Left renal pelvis (tissue), 4 donors: ENCODE measurements at regions not wholly inside any gene's neighbourhood (a gene's known extent, or its start where the extent isn't known, plus 50 kb on each side); places are given as distances from the start of the nearest gene placed in this dataset.
"Not testable (repeated sequence)": the region's sequence is repeated elsewhere in the genome, so short reads cannot be mapped to it uniquely, and the experiment has no call there.

Experiments used
- DNase-seq, 4 donors: peaks; one replicate each; pipeline ENCODE4 v3.0.0-alpha.2; 2013; ENCODE audit warnings: low read depth in 4 of 4, low spot score in 3 of 4

- no peak for DNase-seq
Measured at GRCh38 chr12:94916663-94917062, 86.8 kb downstream of the NDUFA12 start.

DNA sequence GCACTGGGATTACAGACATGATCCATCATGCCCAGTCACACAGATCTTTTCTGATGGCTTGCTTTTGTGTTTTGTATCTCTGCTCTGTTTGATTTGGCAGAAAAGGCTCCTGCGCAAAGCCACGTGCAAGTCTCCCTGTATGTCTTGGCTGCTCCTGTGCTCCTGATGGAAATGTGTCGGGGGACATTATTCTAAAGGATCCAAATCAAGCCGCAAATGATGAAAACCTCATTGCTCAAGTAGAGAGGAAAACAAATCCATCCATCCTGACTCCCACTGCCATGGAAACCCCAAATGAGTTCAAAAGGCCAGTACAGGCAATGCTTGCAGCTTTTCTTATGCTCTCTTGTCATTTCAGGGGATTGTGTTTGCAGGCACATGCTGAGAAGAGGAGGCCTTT lies 93.8 kb downstream of the NDUFA12 start:
- DNase-seq: no peak

DNA sequence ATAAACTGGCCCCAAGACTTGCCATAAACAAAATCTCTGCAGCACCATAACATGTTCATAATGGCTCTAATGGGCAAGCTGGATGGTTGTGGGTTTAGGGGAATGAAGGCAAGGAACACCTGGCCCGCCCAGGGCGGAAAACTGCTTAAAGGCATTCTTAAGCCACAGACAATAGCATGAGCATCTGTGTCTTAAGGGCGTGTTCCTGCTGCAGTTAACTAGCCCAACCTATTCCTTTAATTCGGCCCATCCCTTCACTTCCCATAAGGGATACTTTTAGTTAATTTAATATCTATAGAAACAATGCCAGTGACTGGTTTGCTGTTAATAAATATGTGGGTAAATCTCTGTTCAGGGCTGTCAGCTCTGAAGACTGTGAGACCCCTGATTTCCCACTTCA lies 97.7 kb downstream of the NDUFA12 start:
- DNase-seq: not testable (repeated sequence)

- no peak for DNase-seq
Measured at GRCh38 chr12:94900496-94900895, 103.0 kb downstream of the NDUFA12 start.

GRCh38 chr12:94898388-94898787 lies 105.1 kb downstream of the NDUFA12 start:
- no peak for DNase-seq

DNA sequence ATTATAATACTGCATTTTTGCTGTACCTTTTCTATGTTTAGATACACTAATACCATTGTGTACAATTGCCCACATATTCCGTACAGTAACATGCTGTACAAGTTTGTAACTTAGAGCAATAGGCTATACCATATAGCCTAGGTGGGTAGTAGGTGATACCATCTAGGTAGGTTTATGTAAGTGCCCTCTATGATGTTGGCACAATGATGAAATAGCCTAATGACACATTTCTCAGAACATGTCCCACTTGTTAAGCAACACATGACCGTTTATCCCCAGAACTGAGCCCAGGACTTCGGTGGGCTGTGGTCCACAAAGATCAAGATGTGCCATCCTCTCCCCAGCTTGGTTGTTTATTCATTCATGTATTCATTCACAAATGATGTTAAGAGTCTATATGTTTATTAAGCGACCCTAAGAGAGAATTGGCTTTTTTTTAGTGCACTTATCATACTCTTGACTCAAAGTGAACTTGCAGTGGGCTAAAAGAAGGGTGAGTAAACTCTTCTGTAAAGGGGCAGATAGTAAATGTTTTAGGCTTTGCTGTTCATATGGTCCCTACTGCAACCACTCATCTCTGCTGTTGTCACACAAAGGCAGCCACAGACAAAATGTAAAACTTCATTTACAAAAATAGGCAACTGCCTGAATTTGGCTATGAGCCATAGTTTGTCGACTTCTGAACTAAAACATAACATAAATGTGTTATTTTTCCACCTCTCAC lies 110.8 kb downstream of the NDUFA12 start:
- no peak for DNase-seq

- DNase-seq: no peak
Measured at GRCh38 chr12:94889445-94890210, 113.9 kb downstream of the NDUFA12 start.

DNA sequence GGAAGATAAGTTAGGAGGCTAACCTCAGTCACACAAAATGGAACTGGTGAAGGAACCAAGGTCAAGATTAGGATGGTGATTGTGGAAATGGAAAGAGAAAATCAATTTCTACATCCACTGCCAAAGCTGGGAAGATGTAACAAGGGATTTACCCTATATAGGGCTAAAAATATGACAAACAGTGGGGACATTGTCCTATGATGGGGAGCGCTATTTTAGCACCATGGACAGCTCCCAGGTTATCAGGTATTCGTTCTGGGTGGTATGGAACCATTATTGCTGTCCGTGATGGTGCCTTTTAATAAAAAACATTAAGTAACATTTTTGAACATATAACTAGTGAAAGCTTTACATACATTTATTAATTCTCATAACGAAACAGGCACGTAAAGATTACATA lies 124.0 kb downstream of the NDUFA12 start:
- no peak for DNase-seq

DNA sequence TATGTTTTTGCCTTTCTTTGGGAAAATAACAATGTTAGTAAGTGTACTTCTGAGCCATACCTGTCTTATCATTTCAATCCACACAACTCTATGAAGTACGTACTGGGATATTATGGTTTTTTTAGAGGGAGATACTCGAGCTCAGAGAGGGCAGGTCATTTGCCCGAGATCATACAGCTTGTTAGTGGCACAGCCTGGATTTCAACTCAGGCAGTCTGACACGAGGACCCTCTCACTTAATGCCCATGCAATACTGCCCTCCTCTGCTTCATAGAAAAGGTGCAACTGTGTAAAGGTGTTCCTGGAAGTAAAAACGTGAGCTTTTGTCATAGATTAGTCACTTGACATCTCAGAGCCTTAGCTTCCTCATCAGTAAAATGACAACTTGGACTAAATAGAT lies 128.0 kb downstream of the NDUFA12 start:
- no peak for DNase-seq

GRCh38 chr12:94874518-94875302 lies 128.8 kb downstream of the NDUFA12 start:
- DNase-seq: no peak

DNA sequence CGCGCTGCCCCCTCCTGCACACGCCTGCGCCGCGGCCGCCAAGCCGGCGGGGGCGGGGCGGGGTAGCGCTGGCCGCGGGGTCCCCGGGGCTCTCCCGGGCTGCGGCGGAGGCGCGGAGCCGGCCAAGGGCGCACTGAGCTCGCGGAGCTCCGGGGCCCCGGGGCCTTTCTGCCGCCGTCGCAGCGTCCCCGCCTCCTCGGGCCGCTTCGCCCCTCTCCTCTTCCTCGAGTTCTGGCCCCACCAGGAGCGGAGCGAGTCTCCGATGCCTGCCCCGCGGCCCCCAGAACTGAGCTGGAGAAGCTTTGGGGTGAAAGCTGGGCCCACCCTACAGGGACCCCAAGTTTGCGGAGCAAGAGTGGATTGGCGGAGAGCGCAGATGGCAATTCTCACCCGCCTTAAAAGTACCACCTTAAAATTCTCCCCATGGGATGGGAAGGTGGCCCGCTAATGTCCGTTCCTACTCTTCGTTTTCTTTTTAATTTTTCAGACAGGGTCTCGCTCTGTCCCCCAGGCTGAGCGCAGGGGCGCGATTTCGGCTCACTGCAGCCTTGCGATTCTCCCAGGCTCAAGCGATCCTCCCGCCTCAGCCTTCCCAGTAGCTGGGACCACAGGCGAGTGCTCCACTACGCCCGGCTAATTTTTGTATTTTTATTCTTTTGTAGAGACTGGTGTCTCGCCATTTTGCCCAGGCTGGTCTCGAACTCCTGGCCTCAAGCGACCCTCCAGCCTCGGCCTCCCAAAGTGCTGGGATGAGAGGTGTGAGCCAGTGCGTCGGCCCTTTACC lies 129.6 kb downstream of the NDUFA12 start:
- DNase-seq: no peak

DNA sequence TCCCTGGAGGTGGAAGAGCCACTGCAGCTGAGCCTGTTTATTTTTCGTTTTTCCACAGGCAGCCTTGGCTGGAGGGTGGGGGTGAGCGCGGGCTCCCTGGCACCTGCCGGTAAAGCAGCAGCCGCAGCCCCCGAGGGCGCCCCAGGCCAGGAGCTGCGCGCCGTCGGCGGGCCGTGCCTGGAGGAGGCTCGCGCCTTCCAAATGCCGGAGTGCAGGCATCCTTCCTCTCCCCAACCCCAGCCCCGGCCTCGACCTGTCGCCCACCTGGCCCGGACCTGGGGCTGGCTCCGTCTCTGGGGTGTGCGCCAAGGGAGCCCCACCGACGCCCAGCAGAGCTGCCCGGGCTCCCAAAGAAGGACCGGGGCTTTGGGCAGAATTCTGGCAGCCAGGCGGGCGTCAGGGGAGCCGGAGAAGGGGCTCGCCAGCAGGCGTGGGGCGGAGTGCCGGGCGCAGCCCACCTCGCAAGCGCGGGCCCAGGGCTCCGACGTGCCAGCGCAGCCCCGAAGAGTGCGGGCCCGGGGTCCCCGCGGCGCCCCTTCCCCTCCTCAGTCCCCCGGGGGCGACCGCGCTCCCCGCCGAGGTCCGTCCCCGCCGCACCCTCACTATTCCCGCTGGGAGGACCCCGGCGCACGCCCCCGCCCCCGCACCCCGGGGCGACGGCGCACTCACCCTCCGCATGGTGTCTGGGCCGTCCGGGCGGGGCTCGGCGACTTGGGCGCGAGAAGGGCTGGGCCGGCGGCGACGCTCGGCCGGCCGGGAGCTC lies 130.3 kb downstream of the NDUFA12 start:
- DNase-seq: no peak

GRCh38 chr12:94872671-94872970 lies 130.9 kb downstream of the NDUFA12 start:
- DNase-seq: no peak

DNA sequence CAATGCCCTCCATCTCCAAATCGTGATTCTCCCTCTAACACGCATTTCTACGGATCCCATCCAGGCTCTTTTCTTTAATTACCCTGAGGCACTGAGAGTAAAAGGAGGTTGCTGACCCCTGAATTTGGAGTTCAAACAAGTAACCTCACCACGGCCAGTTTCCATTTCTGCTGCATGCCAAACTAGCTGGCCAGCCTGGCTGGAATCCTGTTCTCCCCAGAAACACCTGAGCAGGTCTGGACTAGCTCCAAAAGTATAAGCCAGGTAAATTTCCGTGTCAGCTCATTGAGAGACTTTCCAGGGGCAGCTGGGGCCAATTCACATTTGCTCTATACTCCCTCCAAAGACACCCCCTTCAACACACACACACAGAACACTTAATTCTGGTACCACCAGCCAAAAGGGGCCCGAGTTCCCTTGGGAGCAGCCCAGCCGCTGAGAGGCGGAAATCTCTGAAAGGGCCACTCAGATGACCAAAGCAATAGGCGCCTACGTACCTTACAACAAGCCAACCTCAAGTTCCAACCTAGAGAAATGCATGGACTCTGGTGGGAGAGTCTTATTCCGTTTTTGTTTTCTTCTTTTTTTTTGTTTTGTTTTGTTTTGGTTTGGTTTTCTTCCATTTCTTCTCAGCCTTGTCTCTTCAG lies 131.4 kb downstream of the NDUFA12 start:
- no peak for DNase-seq

DNA sequence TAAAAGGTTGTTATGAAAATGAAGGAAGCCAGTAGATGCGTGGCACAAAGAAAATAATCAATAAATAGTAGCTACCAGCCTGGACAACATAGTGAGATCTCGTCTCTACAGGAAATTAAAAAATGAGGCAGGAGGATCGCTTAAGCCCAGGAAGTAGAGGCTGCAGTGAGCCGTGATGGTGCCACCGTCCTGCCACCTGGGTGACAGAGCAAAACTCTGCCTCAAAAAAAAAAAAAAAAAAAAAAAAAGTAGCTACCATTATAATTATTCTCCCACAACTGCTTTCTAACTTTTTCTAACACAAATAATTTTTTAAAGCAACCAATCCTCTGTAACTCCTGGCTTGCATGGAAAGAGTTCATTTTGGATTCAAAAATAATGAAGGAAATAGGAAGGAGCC lies 133.0 kb downstream of the NDUFA12 start:
- no peak for DNase-seq

GRCh38 chr12:94868161-94868560 lies 135.3 kb downstream of the NDUFA12 start:
- no peak for DNase-seq

GRCh38 chr12:94867066-94867855 lies 136.2 kb downstream of the NDUFA12 start:
- no peak for DNase-seq

GRCh38 chr12:94864987-94865386 lies 138.5 kb downstream of the NDUFA12 start:
- DNase-seq: no peak
